GM21381 (cell line): ENCODE measurements at regions not wholly inside any gene's neighbourhood (a gene's known extent, or its start where the extent isn't known, plus 50 kb on each side); places are given as distances from the start of the nearest gene placed in this dataset.
A peak's percentile ranks its signal among the peaks of the same experiment; 100 is the strongest.

Experiments
- ATAC-seq: cut with Tn5 transposase; IDR thresholded peaks from one replicate; pipeline ENCODE4 v1.9.1; 2021; ENCODE audit warnings: mild to moderate bottlenecking, moderate library complexity; ENCODE audit not compliant: unreplicated experiment

DNA sequence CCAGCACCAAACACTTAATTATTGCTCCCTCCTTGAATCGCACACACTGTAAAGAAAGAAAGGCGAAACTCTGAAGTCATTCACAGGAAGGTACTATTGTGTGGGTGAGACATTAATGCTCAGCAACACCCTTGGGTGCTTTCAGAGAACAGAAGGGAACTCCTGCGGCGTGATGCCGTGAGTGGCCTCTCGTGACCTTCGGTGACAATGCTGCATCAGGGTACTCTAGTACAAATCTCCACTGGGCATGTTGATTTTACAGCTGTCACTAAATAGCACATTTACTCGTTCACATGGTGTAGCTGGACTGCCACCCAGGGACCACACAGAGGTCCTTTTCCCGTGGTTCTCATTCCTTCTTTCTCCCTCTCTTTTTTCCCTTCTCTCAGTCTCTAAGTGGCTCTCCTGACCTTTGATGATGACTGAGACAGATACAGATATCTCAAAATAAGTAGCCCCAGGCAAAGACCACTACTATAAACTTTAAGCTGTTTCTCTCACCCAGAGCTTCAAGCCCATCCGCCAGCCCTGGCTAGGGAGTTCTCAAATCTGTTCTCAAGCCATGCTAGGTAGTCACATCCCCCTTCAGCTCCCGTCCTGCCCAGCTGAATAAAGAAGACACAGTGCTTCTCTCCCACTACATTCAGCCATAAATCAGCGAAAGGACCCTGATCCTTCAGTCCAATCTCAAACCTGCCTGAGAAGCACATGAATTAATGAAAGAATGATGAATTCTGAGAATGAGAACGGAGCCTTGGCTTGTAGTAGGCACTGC lies 223.4 kb upstream of the FMN2 start:
- ATAC-seq, result no peak

GRCh38 chr1:239870194-239870593 lies 221.5 kb upstream of the FMN2 start:
- no peak for ATAC-seq

- ATAC-seq, result no peak
These were observed 219.1 kb upstream of the FMN2 start for GRCh38 chr1:239872626-239873025.

- ATAC-seq, result no peak
These were observed 216.9 kb upstream of the FMN2 start for GRCh38 chr1:239874831-239875230.

- no peak for ATAC-seq
These were observed 212.1 kb upstream of the FMN2 start for GRCh38 chr1:239879321-239880170.

DNA sequence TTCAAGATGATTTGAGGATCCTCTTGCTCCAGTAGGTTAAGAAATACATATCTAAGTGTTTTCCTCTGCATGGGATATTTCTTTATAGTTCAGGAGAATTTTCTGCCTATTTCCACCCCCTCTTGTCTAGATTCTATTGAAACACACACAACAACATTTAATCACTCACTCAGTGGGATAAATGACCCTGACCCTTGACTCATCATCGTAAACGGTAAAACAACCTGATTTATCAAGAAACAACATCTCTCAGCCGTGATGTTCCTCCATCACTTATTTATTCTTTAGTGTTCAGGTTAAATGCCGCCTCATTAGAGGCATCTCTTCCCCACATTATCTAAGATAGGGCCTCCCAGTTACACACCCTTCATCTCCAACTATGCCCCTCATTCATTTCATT lies 208.7 kb upstream of the FMN2 start:
- no peak for ATAC-seq

- ATAC-seq, result no peak
These were observed 206.9 kb upstream of the FMN2 start for GRCh38 chr1:239884796-239885195.

DNA sequence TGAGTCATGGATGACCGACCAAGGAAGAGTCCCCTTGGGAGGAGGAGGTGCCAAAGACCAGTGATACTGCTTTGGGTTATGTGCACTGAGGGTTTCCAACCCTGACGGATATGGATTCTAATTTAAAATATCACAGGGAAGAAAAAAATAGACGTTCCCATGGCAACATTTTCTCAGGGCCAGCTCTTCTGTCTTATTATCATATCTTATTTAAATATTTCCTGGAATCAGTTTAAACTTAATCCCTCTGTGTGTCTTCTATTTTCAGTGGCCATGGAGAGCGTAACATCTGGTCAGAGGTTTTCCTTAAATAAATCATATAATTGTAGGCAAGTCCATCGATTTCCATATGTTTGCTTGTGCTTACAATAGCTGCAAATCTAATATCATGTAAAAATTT lies 205.4 kb upstream of the FMN2 start:
- ATAC-seq, result no peak

- ATAC-seq, result no peak
These were observed 203.0 kb upstream of the FMN2 start for GRCh38 chr1:239888639-239889038.

GRCh38 chr1:239891621-239892358 lies 199.9 kb upstream of the FMN2 start:
- no peak for ATAC-seq

DNA sequence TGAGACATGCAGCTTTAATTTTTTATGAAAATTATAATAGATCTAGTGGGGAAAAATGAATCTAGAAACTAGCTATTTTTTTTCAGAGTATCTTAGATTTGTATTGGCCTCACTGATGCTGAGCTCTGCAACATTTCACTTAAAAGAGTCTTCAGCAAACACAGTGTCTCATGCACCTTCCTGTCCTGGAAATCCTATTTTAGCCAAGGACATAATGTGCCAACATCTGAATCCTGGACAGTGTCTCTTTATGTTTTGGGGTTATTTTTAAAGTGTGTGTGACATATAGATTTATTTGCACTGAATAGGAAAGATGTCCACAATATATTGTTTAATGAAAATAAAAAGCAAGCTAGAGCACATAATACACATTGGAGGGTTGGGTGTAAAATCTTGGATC lies 199.1 kb upstream of the FMN2 start:
- no peak for ATAC-seq

DNA sequence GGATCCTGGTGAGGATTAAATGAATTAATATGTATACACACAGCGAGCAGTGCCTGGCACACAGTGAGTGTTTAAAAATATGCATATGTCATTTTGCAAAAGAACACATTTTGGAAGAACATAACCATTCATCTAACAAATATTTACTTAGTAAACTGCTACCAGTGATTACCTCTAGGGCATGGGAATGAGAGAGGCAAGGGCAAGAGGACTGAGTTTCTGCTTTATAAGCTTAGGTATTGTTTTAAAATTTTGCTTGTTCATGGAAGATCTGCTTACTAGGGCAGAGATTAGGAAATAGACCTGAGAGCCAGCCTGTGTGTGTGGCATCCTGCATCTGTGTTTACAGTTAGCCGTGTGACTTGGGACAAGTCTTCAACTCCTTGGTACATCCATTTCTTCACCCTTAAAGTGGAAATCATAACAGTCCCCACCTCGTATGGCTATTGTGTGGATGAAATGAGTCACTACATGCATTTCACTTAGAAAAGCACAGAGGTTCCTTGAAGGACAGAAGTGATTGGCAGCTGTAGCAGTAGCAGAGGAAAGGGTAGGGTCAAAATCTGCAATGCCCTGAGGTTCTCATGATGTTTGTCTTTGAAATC lies 198.5 kb upstream of the FMN2 start:
- ATAC-seq, result no peak

DNA sequence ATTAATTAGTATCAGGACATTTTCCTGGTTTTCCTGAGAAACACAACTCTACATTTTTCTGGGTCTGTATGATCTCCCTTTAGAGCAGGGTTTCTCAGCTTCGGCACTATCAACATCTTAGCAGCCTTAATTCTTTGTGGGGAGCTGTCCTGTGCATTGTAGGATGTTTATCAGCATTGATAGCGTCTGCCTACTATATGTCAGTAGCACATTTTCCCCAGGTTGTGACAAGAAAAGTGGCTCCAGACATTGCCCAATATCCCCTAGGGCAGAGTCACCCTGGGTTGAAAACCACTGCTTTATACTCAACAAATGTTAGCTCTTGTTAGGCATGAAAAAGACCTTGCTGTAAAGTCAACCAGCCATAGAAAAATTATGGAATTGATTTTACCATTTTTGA lies 195.1 kb upstream of the FMN2 start:
- ATAC-seq, result no peak

DNA sequence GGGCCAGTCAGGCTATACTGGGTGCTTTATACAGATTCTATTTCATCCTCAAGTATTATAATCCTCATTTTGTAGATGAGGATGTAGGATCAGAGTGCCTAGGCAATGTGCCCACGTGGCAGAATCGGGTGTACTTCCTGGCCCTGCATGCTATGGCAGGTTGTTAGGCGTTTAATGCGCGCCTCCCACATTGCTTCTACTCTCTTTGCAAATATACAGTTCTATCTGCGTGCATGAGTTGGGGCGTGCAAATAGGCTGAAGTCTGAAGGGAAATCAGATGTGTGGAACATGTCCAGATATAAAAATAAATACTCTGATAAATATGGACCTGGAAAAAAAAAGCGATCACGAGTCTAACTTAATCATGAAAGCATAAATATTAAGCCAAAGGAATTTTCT lies 194.7 kb upstream of the FMN2 start:
- no peak for ATAC-seq

DNA sequence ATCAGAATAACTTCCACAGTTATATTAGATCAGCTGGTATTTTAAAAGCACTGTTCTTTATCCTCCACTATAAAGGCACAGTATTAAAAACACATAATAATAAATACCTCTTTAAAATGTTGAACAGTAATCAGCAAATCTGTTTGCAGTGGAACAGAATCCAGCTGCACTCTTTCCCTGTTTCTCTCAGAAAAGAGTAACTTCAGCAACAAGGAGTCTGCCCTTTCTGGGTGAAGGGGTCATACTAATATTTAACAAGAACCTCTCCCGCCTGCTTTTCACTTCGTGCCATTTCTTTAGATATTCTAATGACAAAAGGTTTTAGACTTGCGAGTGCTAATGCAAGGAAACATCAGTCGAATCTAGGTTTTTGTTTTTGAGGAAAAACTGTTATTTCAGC lies 194.2 kb upstream of the FMN2 start:
- no peak for ATAC-seq

DNA sequence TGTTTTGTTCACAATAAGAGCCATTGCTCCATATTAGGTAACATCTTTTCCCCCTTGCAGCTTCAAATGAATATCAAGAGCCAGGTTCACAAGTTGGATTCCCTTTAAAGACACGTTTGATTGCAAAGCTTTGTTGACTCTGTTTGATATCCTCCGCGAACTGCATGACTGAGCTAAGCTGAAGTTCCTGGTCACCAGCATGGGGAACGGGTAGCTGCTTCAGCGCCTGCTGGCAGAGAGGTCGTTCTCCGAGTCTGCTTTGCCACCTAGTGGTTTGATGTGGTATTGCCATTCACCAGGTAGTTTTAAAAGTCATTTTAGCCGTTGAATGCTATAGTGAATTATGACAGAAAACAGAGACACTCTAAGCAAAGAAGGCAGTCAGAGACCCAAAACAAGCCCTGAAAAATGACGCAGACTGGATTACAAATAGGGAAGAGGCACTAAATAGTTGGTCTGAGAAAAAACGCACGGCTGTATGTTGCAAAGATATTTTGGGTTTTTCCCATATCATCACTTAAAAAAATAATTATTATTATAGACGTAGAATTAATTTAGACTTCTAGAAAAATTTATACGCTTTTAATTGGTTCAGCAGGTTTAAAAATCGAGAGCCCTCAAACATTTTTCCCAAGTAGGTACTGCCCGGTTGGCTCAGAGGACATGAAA lies 193.5 kb upstream of the FMN2 start:
- ATAC-seq, result peak; percentile 90

DNA sequence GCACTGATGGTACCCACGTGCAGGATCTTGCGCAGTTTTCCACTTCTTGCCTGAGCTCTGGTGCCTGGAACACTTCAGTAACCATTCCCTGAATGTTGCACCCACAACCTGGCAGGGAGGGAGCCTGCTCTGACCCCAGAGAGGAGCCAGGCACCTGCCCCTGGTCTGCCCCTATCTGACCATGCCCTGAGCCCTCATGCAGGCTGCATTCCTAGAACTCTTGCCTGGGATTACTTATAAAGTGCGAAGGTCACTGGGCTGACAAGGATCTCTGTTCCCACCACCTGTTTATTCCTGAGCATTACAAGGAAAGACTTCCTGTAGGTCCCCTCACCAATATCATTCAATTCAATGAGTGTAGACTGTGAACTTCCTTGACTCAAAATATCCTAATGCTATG lies 191.9 kb upstream of the FMN2 start:
- no peak for ATAC-seq

GRCh38 chr1:239906394-239906793 lies 185.3 kb upstream of the FMN2 start:
- no peak for ATAC-seq

DNA sequence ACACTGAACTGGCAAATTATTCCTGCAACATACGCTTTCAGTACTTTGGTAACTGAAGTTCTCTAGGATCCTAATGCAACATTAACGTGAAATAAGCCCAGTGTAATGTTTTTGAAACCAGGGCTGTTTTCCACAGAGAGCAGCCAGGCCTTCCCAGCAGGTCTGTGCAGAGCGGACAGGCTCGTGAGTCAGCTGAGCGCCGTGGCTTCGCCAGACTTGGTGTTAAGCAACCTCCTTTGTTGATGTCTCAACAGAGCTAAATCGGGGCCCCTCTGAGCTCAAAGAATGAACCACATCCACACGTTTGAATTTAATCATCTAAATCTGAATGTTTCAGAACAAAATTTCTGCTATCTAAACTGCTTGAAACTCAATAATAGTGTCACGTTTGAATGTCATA lies 181.8 kb upstream of the FMN2 start:
- no peak for ATAC-seq

GRCh38 chr1:239912471-239912870 lies 179.2 kb upstream of the FMN2 start:
- ATAC-seq, result no peak

DNA sequence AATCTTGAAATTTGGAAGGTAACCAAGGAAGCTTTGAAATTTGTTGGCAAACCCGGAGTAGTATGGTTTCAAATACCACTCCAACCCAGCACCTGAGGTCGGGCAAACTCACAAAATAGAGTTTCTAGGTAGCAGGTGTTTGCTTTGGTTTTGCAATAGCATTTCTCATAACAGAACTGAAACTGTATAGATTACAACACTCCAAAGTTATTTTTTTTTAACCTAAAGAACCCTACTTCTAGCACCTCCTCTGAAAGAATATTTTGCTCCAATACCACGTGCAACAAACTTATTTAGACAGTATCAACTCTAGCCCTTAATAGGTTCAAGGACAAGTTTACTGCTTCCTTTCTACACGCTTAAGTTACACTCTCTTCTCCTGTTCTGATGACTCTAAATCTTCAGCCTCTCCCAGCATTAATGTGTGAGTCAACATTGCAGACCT lies 178.5 kb upstream of the FMN2 start:
- no peak for ATAC-seq
